ENCODE measurements at regions not wholly inside any gene's neighbourhood (a gene's known extent, or its start where the extent isn't known, plus 50 kb on each side); places are given as distances from the start of the nearest gene placed in this dataset.

DNA sequence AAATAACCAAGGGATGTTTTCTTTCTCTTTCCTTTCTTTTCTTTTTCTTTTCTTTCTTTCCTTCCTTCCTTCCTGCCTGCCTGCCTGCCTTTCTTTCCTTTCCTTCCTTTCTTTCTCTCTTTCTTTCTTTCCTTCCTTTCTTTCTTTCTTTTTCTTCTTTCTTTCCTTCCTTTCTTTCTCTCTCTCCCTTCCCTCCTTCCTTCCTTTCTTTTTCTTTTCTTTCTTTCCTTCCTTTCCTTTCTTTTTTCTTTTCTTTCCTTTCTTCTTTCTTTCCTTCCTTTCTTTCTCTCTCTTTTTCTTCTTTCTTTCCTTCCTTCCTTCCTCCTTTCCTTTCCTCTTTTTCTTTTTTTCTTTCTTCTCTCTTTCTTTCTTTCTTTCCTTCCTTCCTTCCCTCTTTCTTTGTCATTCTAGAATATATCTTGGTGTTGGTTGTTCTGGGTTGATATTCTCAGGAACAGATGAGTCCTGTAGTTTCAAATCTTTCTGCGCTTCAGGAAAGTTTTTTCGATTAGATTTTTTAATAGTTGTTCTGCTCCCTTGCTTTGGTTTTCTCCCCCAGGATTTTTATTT is 101.5 kb upstream of the FBXO11 start (continued):
- TF ChIP-seq, protein P1, sequence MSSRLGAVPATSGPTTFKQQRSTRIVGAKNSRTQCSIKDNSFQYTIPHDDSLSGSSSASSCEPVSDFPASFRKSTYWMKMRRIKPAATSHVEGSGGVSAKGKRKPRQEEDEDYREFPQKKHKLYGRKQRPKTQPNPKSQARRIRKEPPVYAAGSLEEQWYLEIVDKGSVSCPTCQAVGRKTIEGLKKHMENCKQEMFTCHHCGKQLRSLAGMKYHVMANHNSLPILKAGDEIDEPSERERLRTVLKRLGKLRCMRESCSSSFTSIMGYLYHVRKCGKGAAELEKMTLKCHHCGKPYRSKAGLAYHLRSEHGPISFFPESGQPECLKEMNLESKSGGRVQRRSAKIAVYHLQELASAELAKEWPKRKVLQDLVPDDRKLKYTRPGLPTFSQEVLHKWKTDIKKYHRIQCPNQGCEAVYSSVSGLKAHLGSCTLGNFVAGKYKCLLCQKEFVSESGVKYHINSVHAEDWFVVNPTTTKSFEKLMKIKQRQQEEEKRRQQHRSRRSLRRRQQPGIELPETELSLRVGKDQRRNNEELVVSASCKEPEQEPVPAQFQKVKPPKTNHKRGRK (tag; IDR thresholded peaks at IDR 0.05) = peak; percentile 97
- TF ChIP-seq TAF9B (IDR thresholded peaks at IDR 0.05; ENCODE audit: partially characterized antibody) (no peak), ADNP (tag; IDR thresholded peaks at IDR 0.05) (no peak), ZNF764 (CRISPR knock-in tag; IDR thresholded peaks at IDR 0.05; ENCODE audit: low read depth) (no peak), ZEB2 (IDR thresholded peaks at IDR 0.05) (no peak), CBX5 (IDR thresholded peaks at IDR 0.05; ENCODE audit: borderline replicate concordance, low read depth) (no peak), ARNT (IDR thresholded peaks at IDR 0.05) (peak in 1 of 2 experiments; percentile 27; a peak in 1 of 4 replicates)

- FAIRE-seq (peak; percentile 40), DNase-seq (ENCODE audit: extremely low read depth in 1 of 4, low spot score in 3 of 4) (no peak), ATAC-seq (no peak)
- Histone ChIP-seq H3K4me2 (ENCODE audit: insufficient read depth, low read length) (no peak overlapping the region), H3K79me2 (ENCODE audit: control insufficient read depth, insufficient read depth, low read length) (no peaks in the 10 kb centered on the region), H3K27me3 (ENCODE audit: control insufficient read depth in 2 of 2, insufficient read depth in 2 of 2, low read length in 2 of 2) (peaks cover 0 to 3% of the 10 kb centered on the region in 2 experiments; a peak in 1 of 5 replicates), H2AFZ (ENCODE audit: low read depth, low read length) (no peak overlapping the region), H4K20me1 (replicated peaks; ENCODE audit: control insufficient read depth, insufficient read depth, low read length) (no peaks in the 10 kb centered on the region), H3K9ac (ENCODE audit: insufficient read depth in 1 of 2, low read depth in 2 of 2, low read length in 2 of 2) (no peak overlapping the region), H3K9me3 (replicated peaks; ENCODE audit: control insufficient read depth, insufficient read depth, low read depth, low read length) (no peaks in the 10 kb centered on the region), H3K9me1 (ENCODE audit: control insufficient read depth, insufficient read depth, low read length) (no peaks in the 10 kb centered on the region), H3K27ac (ENCODE audit: extremely low read depth, low read depth, low read length) (no peak overlapping the region), H3K4me1 (replicated peaks in 1 of 2; ENCODE audit: control insufficient read depth in 2 of 2, insufficient read depth in 2 of 2, low read length in 2 of 2) (no peaks in the 10 kb centered on the region), H3K36me3 (ENCODE audit: control insufficient read depth, insufficient read depth, low read length) (no peaks in the 10 kb centered on the region), H3K4me3 (no peak overlapping the region)
- CTCF ChIA-PET (ENCODE audit: low intra/inter-chr PET ratio) = no interaction called here
- 0% methylated on average over 2 of the region's 2 CpGs for WGBS (ENCODE audit: insufficient coverage, low coverage, missing lambda C conversion rate)
- in situ Hi-C loops (cut with MboI) (no loop called here), intact Hi-C loops (cut with micrococcal nuclease) (loop anchor here (5.0 kb wide), 1 partner anchor 98 kb away; no protein-coding TSS in a partner anchor)
- POLR2A ChIA-PET = no interaction called here
- no TSS peak for BruUV-seq (replicated peaks)
- TF ChIP-seq KLF1 (tag; IDR thresholded peaks at IDR 0.05) (no peak), CCNT2 (IDR thresholded peaks at IDR 0.05; ENCODE audit: borderline replicate concordance, extremely low read depth, insufficient read length, low read depth, low read length) (no peak), ZFP36 (IDR thresholded peaks at IDR 0.05; ENCODE audit: low read depth, low read length, partially characterized antibody) (no peak), BRF1 (IDR thresholded peaks at IDR 0.05; ENCODE audit: borderline replicate concordance, extremely low read depth, insufficient read length) (no peak), ILF3 (IDR thresholded peaks at IDR 0.05; ENCODE audit: borderline replicate concordance) (no peak), TOE1 (IDR thresholded peaks at IDR 0.05; ENCODE audit: borderline replicate concordance) (no peak), TOE1 (CRISPR knock-in tag; IDR thresholded peaks at IDR 0.05; ENCODE audit: borderline replicate concordance, low read depth) (no peak), MEF2D (tag; conservative IDR thresholded peaks at IDR 0.05; ENCODE audit: low read depth) (no peak), ZNF124 (CRISPR knock-in tag; IDR thresholded peaks at IDR 0.05) (no peak), RBM22 (IDR thresholded peaks at IDR 0.05; ENCODE audit: low read depth, low read length, poor library complexity, severe bottlenecking) (no peak), TAF7 (tag; IDR thresholded peaks at IDR 0.05) (no peak)
- TF ChIP-seq, protein P2, sequence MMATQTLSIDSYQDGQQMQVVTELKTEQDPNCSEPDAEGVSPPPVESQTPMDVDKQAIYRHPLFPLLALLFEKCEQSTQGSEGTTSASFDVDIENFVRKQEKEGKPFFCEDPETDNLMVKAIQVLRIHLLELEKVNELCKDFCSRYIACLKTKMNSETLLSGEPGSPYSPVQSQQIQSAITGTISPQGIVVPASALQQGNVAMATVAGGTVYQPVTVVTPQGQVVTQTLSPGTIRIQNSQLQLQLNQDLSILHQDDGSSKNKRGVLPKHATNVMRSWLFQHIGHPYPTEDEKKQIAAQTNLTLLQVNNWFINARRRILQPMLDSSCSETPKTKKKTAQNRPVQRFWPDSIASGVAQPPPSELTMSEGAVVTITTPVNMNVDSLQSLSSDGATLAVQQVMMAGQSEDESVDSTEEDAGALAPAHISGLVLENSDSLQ (IDR thresholded peaks at IDR 0.05) = no peak
- TF ChIP-seq, protein P3, sequence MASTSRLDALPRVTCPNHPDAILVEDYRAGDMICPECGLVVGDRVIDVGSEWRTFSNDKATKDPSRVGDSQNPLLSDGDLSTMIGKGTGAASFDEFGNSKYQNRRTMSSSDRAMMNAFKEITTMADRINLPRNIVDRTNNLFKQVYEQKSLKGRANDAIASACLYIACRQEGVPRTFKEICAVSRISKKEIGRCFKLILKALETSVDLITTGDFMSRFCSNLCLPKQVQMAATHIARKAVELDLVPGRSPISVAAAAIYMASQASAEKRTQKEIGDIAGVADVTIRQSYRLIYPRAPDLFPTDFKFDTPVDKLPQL (IDR thresholded peaks at IDR 0.05; ENCODE audit: extremely low read depth, insufficient read length) = no peak
These were observed 103.0 kb upstream of the FBXO11 start for GRCh38 chr2:48009256-48009655.

All from K562 (cell line).